ENCODE measurements at regions not wholly inside any gene's neighbourhood (a gene's known extent, or its start where the extent isn't known, plus 50 kb on each side); places are given as distances from the start of the nearest gene placed in this dataset.

DNA sequence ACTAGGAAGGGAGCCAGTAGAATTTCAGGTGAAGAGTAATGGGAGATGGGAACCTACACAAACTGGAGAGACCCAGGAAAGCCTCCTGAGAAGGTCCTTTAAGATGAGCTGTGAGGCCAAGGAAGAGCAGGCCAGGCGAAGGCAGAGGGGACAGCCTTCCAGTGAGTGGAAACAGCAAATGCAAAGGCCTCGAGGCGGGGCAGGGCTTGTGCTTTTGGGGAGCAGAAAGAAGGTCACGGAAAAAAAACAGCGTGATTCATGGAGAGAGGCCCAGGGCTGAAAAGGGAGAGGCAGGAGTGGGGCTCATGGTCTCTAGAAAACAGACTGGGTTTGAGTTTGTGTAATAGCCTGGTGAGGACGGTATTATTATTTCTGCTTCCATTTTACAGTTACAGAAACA is 386.5 kb upstream of the ASIC2 start:
- H3K4me1 Mint-ChIP-seq = peaks cover 12% of the 10 kb centered on the region
- H3K27me3 Mint-ChIP-seq = peaks cover 9% of the 10 kb centered on the region
- no peaks in the 10 kb centered on the region for H3K9me3 Mint-ChIP-seq
- no peak overlapping the region for H3K4me3 Mint-ChIP-seq
- H3K27ac Mint-ChIP-seq = no peak overlapping the region
- POLR2A ChIA-PET = no interaction called here
- H3K36me3 Mint-ChIP-seq = no peaks in the 10 kb centered on the region
- ATAC-seq (ENCODE audit: low read depth) = no peak
- DNase-seq = no peak

GRCh38 chr17:33680472-33680871 is 387.4 kb upstream of the ASIC2 start:
- Mint-ChIP-seq H3K4me3 (no peak overlapping the region), H3K36me3 (no peaks in the 10 kb centered on the region)
- POLR2A ChIA-PET = no interaction called here

GRCh38 chr17:33682599-33682998 is 389.5 kb upstream of the ASIC2 start:
- Mint-ChIP-seq H3K27me3 (peaks cover 9% of the 10 kb centered on the region), H3K4me3 (no peak overlapping the region), H3K36me3 (no peaks in the 10 kb centered on the region), H3K4me1 (no peaks in the 10 kb centered on the region), H3K9me3 (no peaks in the 10 kb centered on the region), H3K27ac (no peak overlapping the region)
- POLR2A ChIA-PET = no interaction called here
- DNase-seq (no peak), ATAC-seq (ENCODE audit: low read depth) (no peak)

More at GRCh38 chr17:33680472-33680871, 387.4 kb upstream of the ASIC2 start:
- peaks cover 9% of the 10 kb centered on the region for H3K27me3 Mint-ChIP-seq
- no peak for ATAC-seq (ENCODE audit: low read depth)
- H3K27ac Mint-ChIP-seq = no peak overlapping the region
- H3K9me3 Mint-ChIP-seq = no peaks in the 10 kb centered on the region
- peaks cover 9% of the 10 kb centered on the region for H3K4me1 Mint-ChIP-seq
- no peak for DNase-seq

GRCh38 chr17:33684735-33685134 is 391.6 kb upstream of the ASIC2 start:
- peaks cover 6% of the 10 kb centered on the region for H3K27me3 Mint-ChIP-seq
- H3K36me3 Mint-ChIP-seq = no peaks in the 10 kb centered on the region
- POLR2A ChIA-PET = no interaction called here
- no peak overlapping the region for H3K4me3 Mint-ChIP-seq
- no peaks in the 10 kb centered on the region for H3K4me1 Mint-ChIP-seq
- ATAC-seq (ENCODE audit: low read depth) (no peak), DNase-seq (no peak)
- no peak overlapping the region for H3K27ac Mint-ChIP-seq
- H3K9me3 Mint-ChIP-seq = no peaks in the 10 kb centered on the region

GRCh38 chr17:33686171-33686570 is 393.1 kb upstream of the ASIC2 start:
- H3K4me3 Mint-ChIP-seq = no peak overlapping the region
- no peak for DNase-seq
- H3K4me1 Mint-ChIP-seq = no peaks in the 10 kb centered on the region
- no peaks in the 10 kb centered on the region for H3K9me3 Mint-ChIP-seq
- no peak overlapping the region for H3K27ac Mint-ChIP-seq
- H3K36me3 Mint-ChIP-seq = no peaks in the 10 kb centered on the region
- ATAC-seq (ENCODE audit: low read depth) = no peak
- peaks cover 4% of the 10 kb centered on the region for H3K27me3 Mint-ChIP-seq
- POLR2A ChIA-PET = no interaction called here

DNA sequence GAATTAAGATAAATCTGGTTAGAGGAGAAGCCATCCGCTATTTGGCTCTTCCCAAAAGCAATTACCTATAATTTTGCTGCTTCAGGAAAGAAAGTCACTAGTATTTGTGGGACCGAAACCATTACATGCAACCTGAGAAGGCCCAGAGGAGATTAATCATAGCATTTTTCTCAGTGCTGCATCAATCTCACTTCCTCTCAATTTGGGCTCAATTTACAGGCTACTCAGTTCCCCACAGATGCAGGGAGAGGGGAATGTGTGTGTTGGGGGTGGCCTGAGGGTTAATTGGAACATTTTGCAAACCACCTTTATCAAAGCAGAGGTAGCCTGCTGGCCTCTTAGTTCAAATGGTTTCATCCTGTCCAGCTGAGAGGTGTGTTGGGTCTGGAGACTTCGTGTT is 394.7 kb upstream of the ASIC2 start:
- no peaks in the 10 kb centered on the region for H3K36me3 Mint-ChIP-seq
- H3K27ac Mint-ChIP-seq = no peak overlapping the region
- H3K27me3 Mint-ChIP-seq = peaks cover 6% of the 10 kb centered on the region
- POLR2A ChIA-PET = no interaction called here
- DNase-seq (no peak), ATAC-seq (ENCODE audit: low read depth) (no peak)
- H3K4me3 Mint-ChIP-seq = no peak overlapping the region
- H3K9me3 Mint-ChIP-seq = no peaks in the 10 kb centered on the region
- H3K4me1 Mint-ChIP-seq = no peaks in the 10 kb centered on the region

DNA sequence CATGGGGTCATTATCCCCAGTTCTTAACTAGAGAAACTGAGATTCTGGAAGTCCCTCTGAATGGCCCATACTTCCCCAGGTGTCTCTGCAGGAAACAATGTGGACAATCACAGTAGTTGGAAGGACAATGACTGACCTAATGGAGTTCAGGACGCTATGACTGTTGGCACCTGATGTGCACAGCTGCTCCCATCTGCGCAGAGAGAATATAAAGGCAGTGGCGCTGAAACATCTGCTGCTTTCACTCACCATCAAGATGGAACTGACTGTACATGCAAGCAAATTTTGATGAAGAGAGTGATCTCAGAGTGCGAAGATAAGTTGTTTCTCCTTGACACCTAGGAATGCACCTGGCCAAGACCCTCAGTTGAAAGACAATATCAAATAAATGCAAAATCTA is 395.7 kb upstream of the ASIC2 start:
- H3K27ac Mint-ChIP-seq = no peak overlapping the region
- POLR2A ChIA-PET = no interaction called here

DNA sequence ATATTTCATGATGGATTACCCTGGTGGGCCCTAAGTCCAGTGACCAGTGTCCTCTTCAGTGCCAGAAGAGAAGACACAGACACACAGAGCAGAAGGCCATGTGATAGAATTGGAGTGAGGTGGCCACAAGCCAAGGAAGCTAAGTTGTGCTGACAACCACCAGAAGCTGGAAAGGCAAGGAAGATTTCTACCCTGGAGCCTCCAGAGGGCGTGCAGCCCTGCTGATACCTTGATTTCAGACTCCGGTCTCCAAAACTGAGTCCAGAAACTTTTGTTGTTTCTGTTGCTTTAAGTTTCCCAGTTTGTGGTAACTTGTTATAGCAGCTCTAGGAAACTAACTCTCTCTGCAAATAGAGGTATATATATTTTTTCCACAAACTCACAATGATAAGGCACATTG is 396.6 kb upstream of the ASIC2 start:
- POLR2A ChIA-PET = no interaction called here
- no peak overlapping the region for H3K4me3 Mint-ChIP-seq
- no peaks in the 10 kb centered on the region for H3K9me3 Mint-ChIP-seq
- H3K27ac Mint-ChIP-seq = no peak overlapping the region
- no peaks in the 10 kb centered on the region for H3K4me1 Mint-ChIP-seq
- H3K36me3 Mint-ChIP-seq = no peaks in the 10 kb centered on the region
- no peak for ATAC-seq (ENCODE audit: low read depth)
- no peak for DNase-seq
- peaks cover 10% of the 10 kb centered on the region for H3K27me3 Mint-ChIP-seq

More for the DNA sequence above, 395.7 kb upstream of the ASIC2 start:
- ATAC-seq (ENCODE audit: low read depth) (no peak), DNase-seq (no peak)
- no peaks in the 10 kb centered on the region for H3K36me3 Mint-ChIP-seq
- no peak overlapping the region for H3K4me3 Mint-ChIP-seq
- H3K4me1 Mint-ChIP-seq = no peaks in the 10 kb centered on the region
- no peaks in the 10 kb centered on the region for H3K9me3 Mint-ChIP-seq
- H3K27me3 Mint-ChIP-seq = peaks cover 6% of the 10 kb centered on the region

DNA sequence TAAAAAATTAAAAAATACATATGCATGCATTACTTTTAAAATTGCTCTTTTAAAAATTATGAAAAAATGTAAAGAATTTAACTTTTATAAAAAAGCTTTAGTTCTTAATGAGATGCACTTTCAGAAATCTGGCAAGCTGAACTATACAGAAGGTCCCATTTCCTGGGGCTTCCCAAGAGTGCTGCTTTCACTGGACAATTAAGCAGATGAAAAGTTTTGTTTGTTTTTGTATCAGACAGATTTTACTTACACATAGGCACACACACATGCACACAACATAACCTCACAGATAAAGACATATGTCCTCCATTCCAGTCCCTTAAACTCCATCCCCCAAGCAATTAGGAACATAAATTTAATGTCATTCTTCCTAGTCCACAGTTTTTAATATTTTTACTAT is 402.3 kb upstream of the ASIC2 start:
- no peak for ATAC-seq (ENCODE audit: low read depth)
- no peaks in the 10 kb centered on the region for H3K9me3 Mint-ChIP-seq
- no peaks in the 10 kb centered on the region for H3K4me1 Mint-ChIP-seq
- POLR2A ChIA-PET = no interaction called here
- no peak overlapping the region for H3K27ac Mint-ChIP-seq
- no peak overlapping the region for H3K4me3 Mint-ChIP-seq
- peaks cover 12% of the 10 kb centered on the region for H3K27me3 Mint-ChIP-seq
- H3K36me3 Mint-ChIP-seq = no peaks in the 10 kb centered on the region
- DNase-seq = no peak

GRCh38 chr17:33696102-33696501 is 403.0 kb upstream of the ASIC2 start:
- Mint-ChIP-seq H3K27ac (no peak overlapping the region), H3K27me3 (peaks cover 12% of the 10 kb centered on the region), H3K4me1 (no peaks in the 10 kb centered on the region), H3K9me3 (no peaks in the 10 kb centered on the region), H3K4me3 (no peak overlapping the region), H3K36me3 (no peaks in the 10 kb centered on the region)
- ATAC-seq (ENCODE audit: low read depth) (no peak), DNase-seq (no peak)
- POLR2A ChIA-PET = no interaction called here

GRCh38 chr17:33697557-33697956 is 404.5 kb upstream of the ASIC2 start:
- Mint-ChIP-seq H3K27ac (no peak overlapping the region), H3K4me1 (no peaks in the 10 kb centered on the region), H3K9me3 (no peaks in the 10 kb centered on the region)

GRCh38 chr17:33701910-33702309 is 408.8 kb upstream of the ASIC2 start:
- DNase-seq (no peak), ATAC-seq (ENCODE audit: low read depth) (no peak)
- Mint-ChIP-seq H3K27me3 (peaks cover 10% of the 10 kb centered on the region), H3K4me3 (no peak overlapping the region), H3K36me3 (no peaks in the 10 kb centered on the region), H3K27ac (no peak overlapping the region), H3K9me3 (peaks cover 1% of the 10 kb centered on the region), H3K4me1 (no peaks in the 10 kb centered on the region)
- POLR2A ChIA-PET = no interaction called here

More at GRCh38 chr17:33697557-33697956, 404.5 kb upstream of the ASIC2 start:
- DNase-seq = no peak
- POLR2A ChIA-PET = no interaction called here
- Mint-ChIP-seq H3K4me3 (no peak overlapping the region), H3K36me3 (no peaks in the 10 kb centered on the region), H3K27me3 (peaks cover 10% of the 10 kb centered on the region)
- ATAC-seq (ENCODE audit: low read depth) = no peak

DNA sequence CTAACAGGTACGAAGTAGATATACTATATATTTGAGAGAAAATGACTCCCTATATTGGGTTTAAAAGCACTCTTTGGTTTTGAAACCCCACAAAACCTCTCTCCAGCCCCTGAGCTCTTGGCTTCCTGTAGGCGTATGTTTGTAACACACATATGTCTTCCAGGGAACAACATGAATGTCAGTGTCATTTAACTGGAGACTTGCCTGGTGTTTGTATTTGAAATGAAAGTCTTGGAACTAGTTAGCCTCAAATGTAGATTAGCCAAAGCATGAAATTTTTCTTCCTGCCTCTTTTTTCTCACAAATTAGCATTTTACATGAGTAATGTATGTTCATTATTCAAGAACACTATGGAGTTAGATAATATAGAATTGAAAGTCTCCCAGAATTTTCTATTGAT is 411.8 kb upstream of the ASIC2 start:
- POLR2A ChIA-PET = no interaction called here
- Mint-ChIP-seq H3K9me3 (peaks cover 1% of the 10 kb centered on the region), H3K36me3 (no peaks in the 10 kb centered on the region), H3K27ac (no peak overlapping the region), H3K27me3 (peaks cover 7% of the 10 kb centered on the region), H3K4me3 (no peak overlapping the region), H3K4me1 (no peaks in the 10 kb centered on the region)
- ATAC-seq (ENCODE audit: low read depth) (no peak), DNase-seq (no peak)

GRCh38 chr17:33709881-33710280 is 416.8 kb upstream of the ASIC2 start:
- ATAC-seq (ENCODE audit: low read depth) (no peak), DNase-seq (no peak)
- Mint-ChIP-seq H3K27me3 (peaks cover 5% of the 10 kb centered on the region), H3K4me3 (no peak overlapping the region), H3K9me3 (peaks cover 1% of the 10 kb centered on the region), H3K4me1 (no peaks in the 10 kb centered on the region), H3K36me3 (no peaks in the 10 kb centered on the region), H3K27ac (no peak overlapping the region)
- POLR2A ChIA-PET = no interaction called here

DNA sequence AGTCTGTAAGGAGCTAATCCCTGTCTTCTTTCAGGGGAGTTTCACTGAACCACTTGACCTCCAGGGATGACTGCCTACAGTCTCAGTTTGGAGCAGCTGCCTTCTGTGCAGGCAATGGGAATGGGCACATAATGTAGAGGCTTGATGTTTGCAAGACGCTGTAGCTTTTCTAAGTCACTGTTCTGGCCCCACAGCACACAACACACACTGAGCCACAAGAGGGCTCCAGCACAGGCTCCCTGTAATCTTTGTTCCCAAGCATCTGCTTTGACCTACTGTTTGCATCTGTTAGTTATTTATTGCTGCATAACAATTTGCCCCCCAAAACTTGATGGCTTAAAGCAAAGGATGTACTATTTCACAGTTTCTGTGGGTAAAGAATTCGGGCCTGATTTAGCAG is 419.0 kb upstream of the ASIC2 start:
- peaks cover 2% of the 10 kb centered on the region for H3K27me3 Mint-ChIP-seq

More for the DNA sequence above, 419.0 kb upstream of the ASIC2 start:
- no peak for ATAC-seq (ENCODE audit: low read depth)
- H3K27ac Mint-ChIP-seq = no peak overlapping the region
- POLR2A ChIA-PET = no interaction called here
- no peaks in the 10 kb centered on the region for H3K9me3 Mint-ChIP-seq
- no peaks in the 10 kb centered on the region for H3K4me1 Mint-ChIP-seq
- H3K4me3 Mint-ChIP-seq = no peak overlapping the region
- no peaks in the 10 kb centered on the region for H3K36me3 Mint-ChIP-seq
- DNase-seq = no peak
